ENCODE measurements at regions not wholly inside any gene's neighbourhood (a gene's known extent, or its start where the extent isn't known, plus 50 kb on each side); places are given as distances from the start of the nearest gene placed in this dataset.
"Not testable (repeated sequence)": the region's sequence is repeated elsewhere in the genome, so short reads cannot be mapped to it uniquely, and the experiment has no call there.

- DNase-seq: not testable (repeated sequence)
Observed at GRCh38 chr22:12541412-12542170, 2986.4 kb upstream of the OR11H1 start.

DNA sequence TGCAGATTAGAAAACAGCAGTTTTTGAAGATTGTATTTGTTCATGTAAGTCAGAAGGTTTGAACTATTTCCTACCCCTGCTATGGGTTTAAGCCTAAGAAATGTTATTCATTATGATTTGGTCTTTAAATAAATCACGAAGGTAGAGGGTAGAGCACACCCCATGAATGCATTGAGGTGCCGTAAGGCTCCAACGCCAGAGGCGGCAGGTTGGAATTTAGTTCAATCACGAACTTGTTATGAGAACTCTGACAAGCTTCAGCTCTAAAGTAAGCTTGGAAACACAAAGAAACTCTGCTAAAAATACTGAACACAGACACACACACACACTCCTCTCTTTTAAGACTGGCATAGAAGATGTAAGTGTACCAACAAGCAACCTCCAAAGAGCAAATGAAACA is 2974.6 kb upstream of the OR11H1 start:
- not testable (repeated sequence) for DNase-seq

GRCh38 chr22:12554648-12555192 is 2973.3 kb upstream of the OR11H1 start:
- not testable (repeated sequence) for DNase-seq

- DNase-seq: not testable (repeated sequence)
Observed at GRCh38 chr22:12571500-12571899, 2956.5 kb upstream of the OR11H1 start.

GRCh38 chr22:12579655-12580054 is 2948.3 kb upstream of the OR11H1 start:
- not testable (repeated sequence) for DNase-seq

GRCh38 chr22:12584457-12584856 is 2943.5 kb upstream of the OR11H1 start:
- DNase-seq: not testable (repeated sequence)

DNA sequence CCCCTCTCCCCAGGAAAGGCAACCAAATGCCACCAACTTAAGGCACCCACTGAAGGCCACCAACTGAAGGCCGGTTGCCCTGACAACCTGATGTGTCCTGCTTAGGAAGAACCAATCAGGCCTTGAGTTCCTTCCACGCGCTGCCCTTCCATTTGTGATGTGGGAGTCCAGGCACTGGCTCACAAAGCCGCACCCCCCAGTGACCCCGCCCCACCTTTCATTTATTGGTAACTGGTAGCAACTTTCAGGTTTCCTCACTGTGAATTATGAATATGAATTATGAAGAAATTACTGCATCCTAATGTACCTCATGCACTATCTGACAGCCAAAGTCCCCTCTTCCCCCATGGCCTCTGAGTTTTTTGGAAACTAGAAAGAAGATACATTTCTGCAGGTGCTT is 2943.1 kb upstream of the OR11H1 start:
- DNase-seq: not testable (repeated sequence)

GRCh38 chr22:12595724-12596123 is 2932.3 kb upstream of the OR11H1 start:
- not testable (repeated sequence) for DNase-seq

DNA sequence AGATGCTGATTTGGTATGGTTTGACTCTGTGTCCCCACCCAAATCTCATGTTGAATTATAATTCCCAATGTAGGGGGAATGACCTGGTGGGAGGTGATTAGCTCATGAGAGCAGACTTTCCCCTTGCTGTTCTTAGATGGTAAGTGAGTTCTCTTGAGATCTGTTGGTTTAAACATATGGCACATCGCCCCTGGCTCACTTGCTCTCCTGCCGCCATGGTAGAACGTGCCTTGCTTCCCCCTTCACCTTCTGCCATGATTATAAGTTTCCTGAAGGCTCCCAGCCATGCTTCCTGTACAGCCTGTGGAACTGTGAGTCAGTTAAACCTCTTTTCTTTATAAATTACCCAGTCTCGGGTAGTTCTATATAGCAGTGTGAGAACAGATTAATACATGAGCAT is 2930.2 kb upstream of the OR11H1 start:
- DNase-seq: not testable (repeated sequence)

DNA sequence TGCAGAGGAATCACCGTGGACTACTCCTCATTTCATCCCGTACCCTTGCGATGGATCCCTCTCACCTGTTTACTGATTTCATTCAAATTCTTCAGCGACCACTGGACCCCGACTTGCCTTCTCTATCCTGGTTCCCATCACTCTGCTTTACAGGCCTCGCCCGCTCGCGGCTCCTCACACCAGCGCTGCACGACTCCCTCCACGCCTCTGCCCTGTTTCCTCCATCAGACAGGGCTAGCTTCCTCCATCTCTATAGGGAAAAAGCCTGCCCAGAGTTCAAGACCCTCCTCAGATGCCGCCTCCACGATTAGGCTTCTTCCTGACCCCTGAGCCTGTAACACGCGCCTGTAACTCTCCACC is 2926.5 kb upstream of the OR11H1 start:
- not testable (repeated sequence) for DNase-seq

GRCh38 chr22:12601870-12602779 is 2925.9 kb upstream of the OR11H1 start:
- no peak for DNase-seq

GRCh38 chr22:12603399-12603798 is 2924.6 kb upstream of the OR11H1 start:
- DNase-seq: not testable (repeated sequence)

DNA sequence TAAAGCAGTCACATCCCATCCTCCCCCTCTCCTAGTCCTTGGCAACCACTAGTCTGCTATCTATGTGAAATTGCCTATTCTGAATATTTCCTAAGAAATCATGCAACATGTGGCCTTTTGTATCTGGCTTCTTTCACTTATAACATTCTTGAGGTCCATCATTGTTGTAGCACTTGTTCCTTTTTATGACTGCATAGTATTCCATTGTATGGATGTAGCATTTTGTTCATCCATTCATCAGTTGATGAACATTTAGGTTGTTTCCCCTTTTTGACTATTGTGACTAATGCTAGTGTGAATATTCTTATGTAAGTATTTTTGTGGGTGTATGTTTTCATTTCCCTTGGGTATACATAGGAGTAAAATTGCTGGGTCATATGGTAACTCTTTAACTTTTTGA is 2924.2 kb upstream of the OR11H1 start:
- not testable (repeated sequence) for DNase-seq

- not testable (repeated sequence) for DNase-seq
Observed at GRCh38 chr22:12608454-12608853, 2919.5 kb upstream of the OR11H1 start.

DNA sequence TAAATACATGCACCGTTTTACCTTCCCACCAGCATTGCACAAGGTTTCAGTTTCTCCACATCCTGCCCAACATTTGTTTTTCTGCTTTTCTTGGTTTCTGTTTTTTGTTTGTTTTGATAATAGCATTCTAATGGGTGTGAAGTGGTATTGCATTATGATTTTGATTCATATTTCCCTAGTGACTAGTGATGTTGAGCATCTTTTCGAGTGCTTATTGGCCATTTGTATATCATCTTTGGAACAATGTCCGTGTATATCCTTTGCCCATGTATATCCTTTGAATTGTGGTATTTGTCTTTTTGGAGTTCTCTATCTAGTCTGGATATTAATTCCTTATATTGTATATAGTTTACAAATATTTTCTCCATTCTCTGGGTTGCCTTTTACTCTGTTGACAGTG is 2914.8 kb upstream of the OR11H1 start:
- DNase-seq: no peak

GRCh38 chr22:12613907-12614306 is 2914.1 kb upstream of the OR11H1 start:
- not testable (repeated sequence) for DNase-seq

- DNase-seq: not testable (repeated sequence)
Observed at GRCh38 chr22:12626894-12627293, 2901.1 kb upstream of the OR11H1 start.

DNA sequence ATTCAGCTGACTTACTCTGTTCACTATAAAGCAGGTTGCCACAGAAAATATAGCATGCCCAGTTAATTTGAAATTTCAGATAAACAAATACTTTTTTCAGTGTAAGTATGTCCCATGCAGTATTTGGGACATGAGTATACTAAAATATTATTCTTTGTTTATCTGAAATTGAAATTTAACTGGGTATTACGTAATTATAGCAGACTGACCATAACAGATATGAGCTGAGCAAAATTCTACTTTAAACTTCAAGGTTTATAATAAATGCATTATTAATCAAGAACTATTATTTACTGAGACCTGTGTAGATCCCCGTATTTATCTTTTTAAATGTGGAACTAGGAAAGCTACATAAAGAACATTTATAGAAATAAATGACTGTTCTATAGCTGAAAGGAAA is 2898.2 kb upstream of the OR11H1 start:
- not testable (repeated sequence) for DNase-seq

GRCh38 chr22:12630965-12631364 is 2897.0 kb upstream of the OR11H1 start:
- peak; percentile 53 for DNase-seq

GRCh38 chr22:12637566-12638166 is 2890.3 kb upstream of the OR11H1 start:
- not testable (repeated sequence) for DNase-seq

GRCh38 chr22:12638319-12638718 is 2889.7 kb upstream of the OR11H1 start:
- not testable (repeated sequence) for DNase-seq
